PC-9 (cell line): ENCODE measurements at regions not wholly inside any gene's neighbourhood (a gene's known extent, or its start where the extent isn't known, plus 50 kb on each side); places are given as distances from the start of the nearest gene placed in this dataset.

Experiments used
- EZH2 ChIP-seq: fragments of 200-600 bp; sonication (generic); IDR thresholded peaks from 2 replicates; pipeline ENCODE4 v1.8.0; 2017; ENCODE audit warnings: antibody characterized with exemption, low read depth
- TF ChIP-seq, protein P1 (sequence below): fragments of 200-600 bp; sonication (generic); conservative IDR thresholded peaks from 2 replicates; pipeline ENCODE4 v1.6.1; 2017; ENCODE audit warnings: mixed run types, antibody characterized with exemption, mild to moderate bottlenecking, moderate library complexity

DNA sequence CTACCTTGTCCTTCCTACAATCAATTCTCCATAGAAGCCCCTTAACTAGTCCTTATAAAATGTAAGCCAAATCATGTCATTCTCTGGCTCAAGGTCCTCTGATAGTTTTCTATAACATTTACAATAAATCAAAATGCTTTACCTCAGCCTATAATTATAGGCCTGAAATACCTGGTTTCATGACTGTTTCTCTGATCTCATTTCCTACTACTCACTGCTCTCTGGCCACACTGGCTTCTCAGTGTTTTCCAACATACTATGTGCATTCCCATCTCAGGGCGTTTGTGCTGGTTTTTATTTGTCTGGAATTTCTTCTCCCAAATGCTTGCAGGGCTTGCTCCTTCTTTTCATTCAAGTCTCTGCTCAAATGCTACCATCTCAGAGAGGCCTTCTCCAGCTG lies 67.9 kb upstream of the MAGI3 start:
- TF ChIP-seq, protein P1, sequence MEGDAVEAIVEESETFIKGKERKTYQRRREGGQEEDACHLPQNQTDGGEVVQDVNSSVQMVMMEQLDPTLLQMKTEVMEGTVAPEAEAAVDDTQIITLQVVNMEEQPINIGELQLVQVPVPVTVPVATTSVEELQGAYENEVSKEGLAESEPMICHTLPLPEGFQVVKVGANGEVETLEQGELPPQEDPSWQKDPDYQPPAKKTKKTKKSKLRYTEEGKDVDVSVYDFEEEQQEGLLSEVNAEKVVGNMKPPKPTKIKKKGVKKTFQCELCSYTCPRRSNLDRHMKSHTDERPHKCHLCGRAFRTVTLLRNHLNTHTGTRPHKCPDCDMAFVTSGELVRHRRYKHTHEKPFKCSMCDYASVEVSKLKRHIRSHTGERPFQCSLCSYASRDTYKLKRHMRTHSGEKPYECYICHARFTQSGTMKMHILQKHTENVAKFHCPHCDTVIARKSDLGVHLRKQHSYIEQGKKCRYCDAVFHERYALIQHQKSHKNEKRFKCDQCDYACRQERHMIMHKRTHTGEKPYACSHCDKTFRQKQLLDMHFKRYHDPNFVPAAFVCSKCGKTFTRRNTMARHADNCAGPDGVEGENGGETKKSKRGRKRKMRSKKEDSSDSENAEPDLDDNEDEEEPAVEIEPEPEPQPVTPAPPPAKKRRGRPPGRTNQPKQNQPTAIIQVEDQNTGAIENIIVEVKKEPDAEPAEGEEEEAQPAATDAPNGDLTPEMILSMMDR = no peak
- TF ChIP-seq EZH2 = no peak
